ENCODE measurements at regions not wholly inside any gene's neighbourhood (a gene's known extent, or its start where the extent isn't known, plus 50 kb on each side); places are given as distances from the start of the nearest gene placed in this dataset.

- TF ChIP-seq CTCF (IDR thresholded peaks at IDR 0.05): no peak
- Mint-ChIP-seq H3K9me3 (no peaks in the 10 kb centered on the region; the same call in 1 of the 2 replicates), H3K27me3 (ENCODE audit: insufficient read depth) (no peaks in the 10 kb centered on the region), H3K36me3 (ENCODE audit: low read depth) (no peaks in the 10 kb centered on the region), H3K27ac (no peak overlapping the region), H3K4me3 (no peak overlapping the region), H3K4me1 (ENCODE audit: low read depth) (no peaks in the 10 kb centered on the region)
- DNase-seq: no peak
Observed at GRCh38 chr3:25895031-25895430, 105.1 kb downstream of the OXSM start.

- Mint-ChIP-seq H3K36me3 (ENCODE audit: low read depth) (no peaks in the 10 kb centered on the region), H3K4me3 (no peak overlapping the region), H3K27ac (no peak overlapping the region), H3K9me3 (no peaks in the 10 kb centered on the region; the same call in 1 of the 2 replicates), H3K27me3 (ENCODE audit: insufficient read depth) (no peaks in the 10 kb centered on the region), H3K4me1 (ENCODE audit: low read depth) (no peaks in the 10 kb centered on the region)
- no peak for TF ChIP-seq CTCF (IDR thresholded peaks at IDR 0.05)
- no peak for DNase-seq
Observed at GRCh38 chr3:25895443-25895842, 105.6 kb downstream of the OXSM start.

DNA sequence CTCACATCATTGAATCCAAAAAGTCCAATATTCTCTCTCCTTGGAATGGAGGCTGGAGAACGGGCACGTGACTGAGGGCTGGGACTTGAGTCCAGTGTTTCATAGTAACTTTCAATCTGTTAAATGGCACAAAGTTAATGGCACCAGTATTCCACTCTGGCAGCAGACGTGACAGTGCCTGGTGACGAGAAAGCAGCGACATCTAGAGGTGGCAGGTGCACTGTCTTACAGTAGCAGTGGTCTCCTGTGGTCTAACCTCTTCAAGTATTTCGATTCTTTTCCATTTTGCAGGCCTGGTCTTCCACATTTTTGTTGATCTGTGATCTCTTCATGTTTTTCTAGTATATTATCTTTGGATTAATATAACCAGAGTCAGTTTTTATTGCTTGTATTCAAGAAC lies 107.1 kb downstream of the OXSM start:
- DNase-seq: no peak
- Mint-ChIP-seq H3K4me3 (no peak overlapping the region), H3K27me3 (ENCODE audit: insufficient read depth) (no peaks in the 10 kb centered on the region), H3K36me3 (ENCODE audit: low read depth) (no peaks in the 10 kb centered on the region), H3K4me1 (ENCODE audit: low read depth) (no peaks in the 10 kb centered on the region), H3K9me3 (no peaks in the 10 kb centered on the region; the same call in 1 of the 2 replicates), H3K27ac (no peak overlapping the region)
- peak; percentile 60 for TF ChIP-seq CTCF (IDR thresholded peaks at IDR 0.05)

DNA sequence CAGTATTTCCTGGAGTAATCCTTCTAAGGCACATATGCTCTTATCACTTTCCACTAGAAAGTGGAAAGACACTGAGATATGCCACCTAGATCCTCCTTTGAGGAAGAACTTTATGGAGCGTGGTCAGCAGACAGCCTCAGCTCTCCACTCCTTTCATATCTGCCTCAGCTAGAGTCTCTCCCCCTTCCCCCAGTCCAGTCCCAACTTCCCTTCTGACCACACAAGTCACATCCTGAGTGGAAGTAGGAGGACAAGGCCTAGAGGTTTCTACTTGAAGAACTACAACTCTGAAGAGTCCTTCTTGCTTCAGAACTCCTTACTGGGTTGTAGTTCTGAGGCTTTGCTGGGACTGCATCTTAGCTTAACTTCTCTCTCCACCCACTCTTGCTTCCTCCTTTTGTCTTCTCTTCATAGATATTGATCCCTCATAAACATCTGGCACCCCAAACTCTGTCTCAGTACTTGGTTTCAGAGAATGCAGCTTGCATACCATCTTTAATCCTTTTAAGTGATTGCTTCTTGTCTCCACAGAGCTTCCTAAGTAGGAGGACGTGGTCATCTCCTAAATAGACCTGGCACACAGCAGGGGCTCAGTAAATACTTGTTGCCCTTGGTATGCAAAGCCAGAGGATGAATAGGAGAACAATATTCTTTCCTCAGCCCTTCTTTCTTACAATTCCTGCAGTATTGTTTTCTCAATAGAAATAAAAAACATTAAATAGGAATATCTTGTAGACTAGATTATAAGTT lies 109.6 kb downstream of the OXSM start:
- Mint-ChIP-seq H3K9me3 (no peaks in the 10 kb centered on the region; the same call in 1 of the 2 replicates), H3K36me3 (ENCODE audit: low read depth) (no peaks in the 10 kb centered on the region), H3K27me3 (ENCODE audit: insufficient read depth) (no peaks in the 10 kb centered on the region), H3K27ac (no peak overlapping the region), H3K4me3 (no peak overlapping the region), H3K4me1 (ENCODE audit: low read depth) (no peaks in the 10 kb centered on the region)
- TF ChIP-seq CTCF (IDR thresholded peaks at IDR 0.05): no peak
- no peak for DNase-seq

GRCh38 chr3:25900161-25900560 lies 110.3 kb downstream of the OXSM start:
- Mint-ChIP-seq H3K27me3 (ENCODE audit: insufficient read depth) (no peaks in the 10 kb centered on the region), H3K4me3 (no peak overlapping the region), H3K9me3 (peaks cover 4% of the 10 kb centered on the region), H3K27ac (no peak overlapping the region), H3K36me3 (ENCODE audit: low read depth) (no peaks in the 10 kb centered on the region), H3K4me1 (ENCODE audit: low read depth) (no peaks in the 10 kb centered on the region)
- TF ChIP-seq CTCF (IDR thresholded peaks at IDR 0.05): no peak
- DNase-seq: no peak
